HG02759 (cell line): ENCODE measurements at regions not wholly inside any gene's neighbourhood (a gene's known extent, or its start where the extent isn't known, plus 50 kb on each side); places are given as distances from the start of the nearest gene placed in this dataset.
A peak's percentile ranks its signal among the peaks of the same experiment; 100 is the strongest.

Experiments
- ATAC-seq: cut with Tn5 transposase; IDR thresholded peaks from one replicate; pipeline ENCODE4 v1.9.1; 2021; ENCODE audit warnings: mild to moderate bottlenecking, moderate library complexity; ENCODE audit not compliant: unreplicated experiment

DNA sequence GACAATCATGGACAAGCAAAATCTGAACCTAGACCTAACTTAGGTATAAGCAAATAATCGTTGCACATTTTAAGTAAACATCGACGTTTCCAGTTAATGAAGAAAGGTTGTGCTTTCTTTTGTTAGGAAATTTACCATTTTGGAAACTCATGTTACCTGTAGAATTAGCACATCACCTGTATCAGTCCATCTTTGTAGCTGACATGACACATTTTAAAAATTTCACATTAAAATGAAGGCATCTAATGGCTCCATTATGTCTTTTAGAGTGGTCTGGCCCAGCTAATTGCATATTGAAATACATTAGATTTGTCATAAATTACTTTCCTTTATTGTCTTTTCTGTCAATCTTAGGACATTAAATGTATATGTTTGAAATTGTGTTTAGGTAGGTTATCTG is 119.0 kb upstream of the MGAT5 start:
- ATAC-seq = no peak

DNA sequence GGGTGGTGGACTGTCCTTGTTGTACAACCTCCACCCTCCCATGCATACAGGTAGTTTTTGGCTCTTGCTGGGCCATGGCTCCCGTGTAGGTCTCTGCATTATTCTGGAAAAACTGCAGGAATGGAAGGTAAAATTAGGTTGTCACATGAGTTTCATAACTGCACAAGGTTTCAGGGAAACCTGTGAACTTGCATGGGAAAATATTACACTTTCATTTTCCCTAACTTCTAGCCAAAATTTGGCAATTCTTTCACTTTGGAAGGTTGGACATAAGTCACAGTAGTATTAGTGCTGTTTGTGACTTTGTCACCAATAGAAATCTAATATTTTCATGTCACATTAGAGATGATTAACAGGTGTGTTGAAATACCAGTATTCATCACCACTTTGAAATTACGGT is 118.1 kb upstream of the MGAT5 start:
- no peak for ATAC-seq

DNA sequence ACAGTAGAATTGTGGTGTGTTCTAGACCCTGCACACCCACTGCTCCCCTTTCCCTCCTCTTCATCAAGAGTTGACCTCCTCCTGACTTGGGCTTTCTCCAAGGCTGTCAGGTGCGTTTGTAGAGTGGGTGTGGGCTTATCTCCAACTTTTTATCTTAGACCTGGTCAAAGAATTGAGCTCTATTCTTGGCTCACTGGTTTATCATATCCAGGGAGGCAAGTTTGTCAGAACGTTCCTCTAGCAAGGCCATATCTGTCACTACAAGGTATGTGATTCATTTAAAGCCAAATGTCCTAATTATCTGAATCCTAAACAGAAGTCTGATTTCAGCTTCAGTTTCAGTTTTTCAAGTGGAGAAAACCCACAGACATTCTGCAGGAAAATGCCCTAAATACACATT is 117.1 kb upstream of the MGAT5 start:
- ATAC-seq = peak; percentile 17

DNA sequence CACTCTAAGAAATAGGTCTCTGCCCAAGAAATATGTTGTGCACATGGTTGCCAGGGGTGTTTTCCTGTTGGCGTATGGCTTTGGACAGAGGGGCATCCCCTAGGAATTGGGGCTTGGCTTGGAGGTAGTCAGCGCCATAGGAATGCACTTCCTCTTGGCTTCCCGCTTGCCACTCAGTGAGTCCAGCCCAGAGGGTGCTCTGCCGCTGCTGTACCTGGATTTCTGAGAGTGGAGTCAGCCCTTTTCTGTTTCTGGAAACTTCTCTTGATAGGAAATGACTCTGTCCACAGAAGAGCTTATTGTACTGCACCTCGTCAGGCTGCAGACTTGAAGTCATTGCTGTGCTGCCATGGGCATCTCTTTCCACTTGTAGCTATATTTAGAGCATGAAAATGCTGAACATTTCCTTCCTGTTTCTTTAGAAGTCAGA is 116.7 kb upstream of the MGAT5 start:
- peak; percentile 47 for ATAC-seq

DNA sequence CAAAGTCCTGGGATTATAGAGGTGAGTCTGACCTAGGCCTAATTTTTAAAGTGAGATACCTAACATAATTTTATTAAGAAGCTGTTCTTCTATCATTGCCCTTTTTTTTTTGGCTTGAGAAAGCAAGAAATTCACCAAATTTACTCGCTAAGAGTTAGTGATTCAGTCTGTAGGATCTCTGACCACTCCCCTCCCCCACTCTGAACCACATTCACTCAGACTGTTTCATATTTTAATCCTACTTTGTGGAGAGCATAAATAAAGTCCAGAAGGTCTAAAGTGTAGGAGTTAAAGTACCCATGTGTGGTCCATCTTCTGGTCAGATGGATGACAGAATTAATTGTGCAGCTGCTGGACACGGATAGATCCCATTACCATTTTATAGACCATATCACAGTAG is 115.8 kb upstream of the MGAT5 start:
- no peak for ATAC-seq

DNA sequence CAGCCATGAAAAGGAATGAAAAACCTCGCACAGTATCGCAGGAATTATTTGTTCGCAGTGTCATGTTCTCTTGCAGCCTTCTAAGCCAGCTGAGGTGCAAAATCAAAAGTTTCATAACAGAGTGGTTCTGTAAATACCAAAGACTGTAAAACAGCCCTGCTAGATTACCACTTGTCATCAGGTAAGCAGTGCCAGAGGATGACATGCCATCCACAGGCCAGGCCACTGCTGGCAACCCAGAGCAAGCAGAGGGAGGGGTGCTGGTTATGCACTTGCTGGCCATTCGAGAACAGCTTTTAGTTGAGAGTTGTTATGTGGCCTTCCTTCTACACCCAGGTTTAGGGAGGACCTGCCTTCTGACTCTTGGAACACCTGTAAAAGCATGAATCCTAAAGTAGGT is 114.3 kb upstream of the MGAT5 start:
- no peak for ATAC-seq

DNA sequence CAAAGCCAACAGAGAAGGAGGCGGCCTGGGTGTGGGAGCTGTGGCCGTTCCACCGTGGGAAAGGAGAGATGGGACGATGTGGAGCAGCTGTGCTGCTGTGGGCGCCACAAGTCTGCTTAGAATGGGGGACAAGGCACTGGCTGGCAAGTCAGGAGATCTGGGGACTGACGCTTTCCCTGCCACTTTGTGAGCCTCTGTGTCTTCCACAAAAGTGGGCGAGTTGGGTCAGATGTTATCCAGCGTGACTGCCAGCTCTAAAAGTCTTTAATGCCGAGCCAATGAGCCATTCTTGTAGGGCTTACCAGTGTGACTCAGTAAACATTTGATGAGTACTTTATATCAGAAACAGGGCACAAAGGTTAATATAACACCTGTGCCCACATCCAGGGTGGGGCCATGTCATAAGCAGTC is 113.6 kb upstream of the MGAT5 start:
- ATAC-seq = no peak

DNA sequence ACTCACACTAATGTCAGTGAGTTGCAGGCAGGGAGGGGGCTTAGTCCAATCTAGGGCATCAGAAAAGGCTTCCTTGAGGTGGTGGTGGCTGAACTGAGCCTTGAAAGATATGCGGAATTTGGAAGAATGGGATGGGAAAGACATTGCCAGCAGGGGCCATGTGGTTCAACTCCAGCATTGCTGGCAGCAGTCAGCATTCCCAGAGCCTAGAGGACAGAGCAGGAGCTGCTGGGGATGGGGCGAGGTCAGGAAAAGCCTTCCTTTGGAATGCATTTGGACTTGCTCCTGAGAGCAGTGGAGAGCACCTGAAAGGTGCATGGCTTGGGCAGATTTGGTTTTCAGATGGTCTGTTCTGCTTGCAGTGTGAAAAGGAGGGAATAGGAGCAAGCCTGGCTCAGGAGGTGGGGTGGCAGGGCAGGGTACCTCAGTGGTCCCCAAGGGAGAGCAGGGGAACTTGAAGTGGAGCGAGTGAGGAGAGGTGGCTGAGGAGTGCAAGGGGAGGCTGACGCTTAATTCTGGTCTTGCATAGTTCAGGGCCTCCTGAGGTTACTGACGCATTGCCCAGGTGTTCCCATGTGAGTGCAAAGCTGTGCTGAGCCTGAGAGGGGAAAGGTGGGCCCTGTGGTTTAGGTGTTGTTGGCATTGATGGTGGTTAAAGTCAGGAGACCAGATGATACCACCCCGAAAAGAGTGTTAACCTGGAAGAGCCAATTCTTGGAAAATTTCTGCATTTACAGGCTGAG is 112.1 kb upstream of the MGAT5 start:
- no peak for ATAC-seq

DNA sequence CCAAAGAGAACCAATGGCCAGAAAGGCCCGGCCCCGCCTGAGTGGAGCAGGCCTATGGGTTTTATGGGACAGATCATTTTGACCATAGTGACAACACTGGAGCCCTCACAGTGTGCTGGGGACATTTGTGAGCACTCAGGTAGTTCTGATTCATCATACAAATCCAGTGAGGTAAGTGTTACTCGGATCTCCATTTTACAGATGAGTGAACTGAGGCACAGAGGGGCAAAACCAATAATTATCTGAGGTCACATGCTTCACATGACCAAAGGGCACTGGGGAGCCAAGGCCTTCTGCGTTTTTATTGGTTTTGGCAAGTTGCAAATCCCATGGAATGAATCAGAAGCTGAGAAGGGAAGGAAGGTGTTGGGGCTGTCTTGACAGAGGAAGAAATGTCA is 111.5 kb upstream of the MGAT5 start:
- ATAC-seq = no peak

DNA sequence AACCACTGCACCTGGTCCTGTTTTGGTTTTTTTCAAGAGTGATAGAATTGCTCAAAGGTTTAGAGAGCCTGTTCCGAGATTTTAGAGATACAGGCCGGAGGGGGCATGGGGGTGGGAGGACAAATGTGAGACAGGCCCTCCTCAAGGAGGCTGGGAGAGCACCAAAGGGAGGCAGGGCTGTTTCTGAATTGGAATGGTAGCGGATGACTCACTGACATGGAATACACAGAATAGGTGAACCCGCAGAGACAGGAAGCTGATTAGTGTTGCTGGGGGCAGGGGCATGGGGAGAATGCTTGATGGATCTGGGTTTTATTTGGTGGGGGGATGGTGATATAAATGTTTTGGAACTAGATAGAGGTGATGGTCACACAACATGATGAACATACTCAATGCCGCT is 111.0 kb upstream of the MGAT5 start:
- ATAC-seq = no peak

DNA sequence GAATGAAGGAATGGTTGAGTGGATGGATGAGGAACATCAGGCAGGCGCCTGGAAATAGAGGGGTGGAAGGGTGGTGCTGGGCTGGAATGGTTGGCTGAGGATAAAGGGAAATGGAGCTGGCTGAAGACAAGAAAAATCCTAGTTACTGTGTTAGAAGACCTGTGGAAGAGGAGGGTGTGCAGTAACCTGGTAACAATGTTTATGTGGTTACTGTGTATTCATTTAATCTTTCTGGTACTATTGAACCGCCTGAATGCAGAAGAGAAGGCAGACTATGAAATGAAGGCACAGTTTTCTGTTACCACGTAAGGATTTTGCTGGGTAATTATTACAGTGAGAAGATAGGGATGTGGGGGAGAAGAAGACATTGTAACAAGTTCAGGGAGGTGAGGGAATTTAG is 110.3 kb upstream of the MGAT5 start:
- ATAC-seq = no peak

DNA sequence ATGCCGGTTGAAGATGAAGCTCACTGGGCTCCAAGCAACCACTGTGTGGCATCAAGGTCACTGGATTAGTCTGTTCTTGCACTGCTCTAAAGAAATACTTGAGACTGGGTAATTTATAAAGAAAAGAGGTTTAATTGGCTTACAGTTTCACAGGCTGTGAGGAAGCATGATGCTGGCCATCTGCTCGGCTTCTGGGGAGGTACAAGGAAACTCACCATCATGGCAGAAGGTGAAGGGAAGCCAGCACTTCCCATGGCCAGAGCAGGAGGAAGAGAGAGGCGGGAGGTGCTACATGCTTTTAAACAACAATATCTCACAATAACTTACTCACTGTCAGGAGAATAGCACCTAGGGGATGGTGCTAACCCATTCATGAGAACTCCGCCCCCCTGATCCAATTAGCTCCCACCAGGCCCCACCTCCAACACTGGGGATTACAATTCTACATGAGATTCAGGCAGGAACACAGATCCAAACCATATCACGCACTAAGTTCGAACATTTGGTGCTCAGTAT is 109.7 kb upstream of the MGAT5 start:
- no peak for ATAC-seq

DNA sequence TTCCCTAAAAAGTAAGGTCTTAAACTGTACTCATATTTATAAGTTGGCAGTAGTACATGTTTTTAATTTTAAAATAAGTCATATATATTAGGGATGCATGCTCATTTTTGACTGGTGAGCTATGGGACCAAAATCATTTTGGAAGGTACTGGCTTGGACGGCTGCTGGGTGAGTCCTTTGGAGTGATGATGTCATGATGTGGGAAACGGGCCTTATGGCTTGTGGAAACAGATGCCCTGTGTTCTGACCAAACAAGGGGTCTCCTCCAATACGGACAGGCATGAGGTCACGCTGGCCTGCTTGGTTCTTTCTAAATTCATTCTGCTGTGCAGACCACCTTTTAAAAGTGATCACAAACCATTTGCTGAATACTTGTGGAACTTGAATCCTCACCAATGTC is 109.2 kb upstream of the MGAT5 start:
- ATAC-seq = no peak

DNA sequence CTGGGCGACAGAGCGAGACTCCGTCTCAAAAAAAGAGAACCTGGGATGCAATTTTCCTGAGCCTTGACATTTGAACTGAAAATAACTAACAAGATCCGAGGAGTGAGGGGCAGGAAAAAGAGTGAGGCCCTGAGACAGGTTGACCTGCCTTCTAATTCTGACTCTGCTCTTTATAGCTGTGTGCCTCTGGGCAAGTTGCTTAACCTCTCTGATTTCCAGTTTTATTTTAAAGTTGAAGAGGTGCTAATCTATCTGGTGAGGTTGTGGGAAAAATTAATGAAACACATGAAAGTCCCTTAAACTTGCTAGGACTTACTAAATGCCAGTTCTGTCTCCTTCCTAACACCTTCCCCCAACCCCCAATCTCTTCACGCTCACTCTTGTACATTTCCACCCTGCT is 108.4 kb upstream of the MGAT5 start:
- no peak for ATAC-seq

DNA sequence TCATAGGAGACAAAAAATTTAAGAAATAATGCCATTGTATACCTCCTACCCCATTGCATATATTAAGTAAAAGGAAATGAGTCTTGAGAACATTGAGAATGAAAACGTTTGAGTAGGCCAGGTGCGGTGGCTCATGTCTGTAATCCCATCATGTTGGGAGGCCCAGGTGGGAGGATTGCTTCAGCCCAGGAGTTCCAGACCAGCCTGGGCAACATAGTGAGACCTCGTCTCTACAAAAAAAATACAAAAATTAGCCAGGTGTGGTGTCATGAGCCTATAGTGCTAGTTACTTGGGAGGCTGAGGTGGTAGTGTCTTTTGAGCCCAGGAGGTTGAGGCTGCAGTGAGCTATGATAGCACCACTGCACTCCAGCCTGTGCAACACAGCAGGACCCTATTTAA is 107.7 kb upstream of the MGAT5 start:
- ATAC-seq = no peak

DNA sequence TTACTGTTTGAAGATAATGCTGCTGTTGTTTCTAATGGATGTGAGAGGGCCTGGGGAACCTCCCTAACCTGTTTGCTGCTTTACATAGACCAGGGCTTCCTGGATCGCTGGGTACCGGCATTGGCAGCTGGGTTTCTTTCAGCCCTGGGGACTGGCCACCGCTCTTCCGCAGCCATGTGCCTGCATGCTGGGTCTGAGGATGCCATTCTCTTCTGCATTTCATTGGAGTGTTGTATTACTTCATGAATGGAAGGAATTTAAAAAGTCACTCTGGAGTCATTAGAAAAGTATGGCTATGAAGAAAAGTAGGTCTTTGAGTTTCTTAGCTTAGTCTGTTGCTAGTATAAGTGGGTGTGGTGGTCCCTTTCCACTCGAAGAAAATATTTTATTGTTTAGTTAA is 107.3 kb upstream of the MGAT5 start:
- no peak for ATAC-seq

DNA sequence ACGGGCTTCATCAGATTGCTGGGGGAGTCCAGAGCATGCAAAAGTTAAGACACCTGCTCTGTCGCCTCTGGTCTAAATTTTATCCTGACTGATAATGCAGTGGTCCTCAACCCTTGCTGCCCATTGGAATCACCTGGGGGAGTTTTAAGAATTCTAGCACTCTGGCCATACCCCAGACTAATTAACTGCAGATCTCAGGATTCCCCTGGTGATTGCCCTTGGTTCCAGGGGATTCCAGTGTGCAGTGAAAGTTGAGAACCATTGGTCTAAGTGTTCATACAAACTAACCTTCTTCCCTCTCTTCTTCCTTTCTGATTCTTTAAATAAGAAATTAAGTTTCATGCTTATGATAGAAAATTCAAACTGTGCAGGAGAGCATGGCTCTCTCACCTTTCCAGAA is 105.7 kb upstream of the MGAT5 start:
- peak; percentile 37 for ATAC-seq

DNA sequence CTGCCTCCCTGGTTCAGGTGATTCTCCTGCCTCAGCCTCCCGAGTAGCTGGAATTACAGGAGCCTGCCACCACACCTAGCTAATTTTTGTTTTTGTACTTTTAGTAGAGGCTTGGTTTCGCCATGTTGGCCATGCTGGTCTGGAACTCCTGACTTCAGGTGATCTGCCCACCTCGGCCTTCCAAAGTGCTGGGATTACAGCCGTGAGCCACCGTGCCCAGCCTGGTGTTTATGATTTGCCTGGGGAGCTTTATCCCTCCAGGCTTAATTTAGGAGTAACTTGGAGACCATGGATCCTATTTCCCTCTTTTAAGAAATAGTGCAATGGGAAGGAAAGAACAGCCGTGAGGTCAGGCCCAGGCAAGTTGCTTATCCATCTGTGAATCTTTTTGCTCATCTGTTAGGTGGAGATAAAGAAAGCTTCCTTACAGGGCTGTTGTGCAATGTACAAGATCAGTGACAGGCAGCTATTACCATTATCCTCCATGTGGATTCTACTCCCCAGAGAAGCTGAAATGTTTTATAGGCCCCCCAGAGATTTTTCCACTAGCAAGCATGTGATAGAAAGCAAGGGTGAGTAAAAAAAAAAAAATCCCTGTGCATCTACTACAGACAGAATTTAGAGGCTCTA is 104.9 kb upstream of the MGAT5 start:
- ATAC-seq = no peak

DNA sequence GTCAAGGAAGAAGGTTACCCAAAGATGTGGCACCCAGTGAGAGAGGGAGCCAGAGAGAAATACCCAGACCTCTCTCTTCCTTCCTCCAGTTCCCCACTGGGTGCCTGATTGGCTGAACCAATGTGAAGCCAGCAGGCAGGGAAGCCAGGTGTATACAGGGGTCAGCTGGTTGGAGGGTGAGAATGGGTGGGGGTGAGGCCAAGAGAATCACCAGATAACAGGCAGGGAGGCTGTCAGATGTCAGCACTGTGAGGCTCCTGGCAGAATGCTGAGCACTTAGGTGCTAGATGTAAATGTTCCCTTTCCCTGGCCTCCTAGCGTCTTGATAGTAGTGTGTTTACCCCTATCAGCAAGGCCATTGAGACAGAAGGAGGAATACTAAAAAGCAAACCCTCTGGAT is 104.0 kb upstream of the MGAT5 start:
- ATAC-seq = no peak

DNA sequence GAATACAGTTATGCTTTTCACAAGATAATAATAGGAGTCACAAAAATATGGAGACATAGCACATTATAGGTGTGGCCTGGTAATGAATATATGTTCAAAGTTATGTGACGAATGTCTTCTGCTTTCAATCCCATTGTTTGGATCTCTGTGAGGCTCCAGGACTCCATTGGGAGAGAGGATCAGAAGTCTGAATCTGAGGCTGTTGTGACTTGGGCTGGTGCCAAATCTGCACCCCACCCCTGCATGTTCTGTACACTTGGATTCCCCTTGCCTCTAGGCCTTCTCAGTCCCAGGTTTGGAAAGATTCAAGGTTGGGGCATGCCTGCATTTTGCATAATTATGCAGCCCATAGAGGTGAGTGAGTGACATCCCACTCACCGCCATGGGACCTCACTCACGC is 103.1 kb upstream of the MGAT5 start:
- no peak for ATAC-seq

DNA sequence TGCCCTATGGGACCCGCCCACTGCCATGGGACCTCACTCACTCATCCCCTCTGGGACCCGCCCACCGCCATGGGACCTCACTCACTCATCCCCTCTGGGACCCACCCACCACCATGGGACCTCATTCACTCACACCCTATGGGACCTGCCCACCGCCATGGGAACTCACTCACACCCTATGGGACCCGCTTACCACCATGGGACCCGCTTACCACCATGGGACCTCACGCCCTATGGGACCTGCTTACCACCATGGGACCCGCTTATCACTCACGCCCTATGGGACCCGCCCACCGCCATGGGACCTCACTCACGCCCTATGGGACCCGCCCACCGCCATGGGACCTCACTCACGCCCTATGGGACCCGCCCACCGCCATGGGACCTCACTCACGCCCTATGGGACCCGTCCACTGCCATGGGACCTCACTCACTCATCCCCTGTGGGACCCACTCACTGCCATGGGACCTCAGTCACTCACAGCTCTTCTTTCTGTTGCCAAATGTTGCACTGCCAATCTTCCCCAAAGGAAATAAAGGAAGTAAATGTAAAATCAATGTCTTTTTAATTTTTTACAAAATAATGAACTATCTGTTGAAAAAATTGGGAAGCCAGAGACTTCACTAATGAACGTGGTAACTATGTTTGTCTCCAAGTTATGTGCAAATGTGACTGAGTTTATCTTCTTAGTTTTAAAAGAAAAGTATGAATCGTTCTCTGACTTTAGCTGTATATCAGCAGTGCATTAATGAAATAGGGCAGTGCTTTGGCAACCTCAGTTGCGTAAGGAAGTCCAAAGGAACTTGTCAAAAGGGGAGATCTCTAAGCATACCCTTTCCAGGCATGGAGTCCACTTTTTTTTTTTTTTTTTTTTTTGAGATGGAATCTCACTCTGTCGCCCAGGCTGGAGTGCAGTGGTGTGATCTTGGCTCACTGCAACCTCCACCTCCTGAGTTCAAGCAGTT is 101.5 kb upstream of the MGAT5 start:
- no peak for ATAC-seq
